ENCODE measurements at regions not wholly inside any gene's neighbourhood (a gene's known extent, or its start where the extent isn't known, plus 50 kb on each side); places are given as distances from the start of the nearest gene placed in this dataset.

DNA sequence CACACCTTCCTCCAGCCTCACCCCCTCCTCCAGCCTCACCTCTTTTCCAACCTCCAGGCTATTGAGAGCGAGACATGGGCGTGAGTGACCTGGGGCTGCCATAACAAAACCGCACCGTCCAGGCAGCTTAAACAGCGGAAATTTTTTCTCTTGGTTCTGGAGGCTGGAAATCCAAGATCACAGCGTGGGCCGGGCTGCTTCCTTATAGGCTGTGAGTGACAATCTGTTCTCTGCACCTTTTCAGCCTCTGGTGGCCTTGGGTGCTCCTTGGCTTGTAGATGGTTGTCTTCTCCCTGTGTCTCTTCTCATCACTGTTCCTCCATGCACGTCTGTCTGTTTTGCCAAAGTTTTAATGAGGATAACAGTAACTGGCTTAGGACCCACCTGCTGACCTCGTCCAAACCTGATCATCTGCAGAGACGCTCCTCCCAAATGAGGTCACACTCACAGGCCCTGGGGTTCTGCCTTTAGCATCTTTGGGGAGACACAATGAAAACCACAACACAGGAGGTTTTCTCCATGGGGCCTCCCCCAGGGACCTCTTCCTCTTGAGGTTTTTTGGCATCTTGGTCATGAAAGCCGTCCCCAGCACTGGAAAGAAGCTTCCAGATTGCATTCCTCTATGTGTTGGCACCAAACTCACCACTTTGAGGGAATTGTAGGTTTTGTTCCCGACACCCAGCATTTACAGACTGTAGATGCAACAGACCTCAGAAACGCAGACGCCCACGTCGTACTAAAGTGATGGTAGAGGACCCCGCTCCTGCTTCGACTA lies 878.1 kb downstream of the BRD1 start:
- no peak for TF ChIP-seq EP300 (IDR thresholded peaks at IDR 0.05)
- TF ChIP-seq, protein P1, sequence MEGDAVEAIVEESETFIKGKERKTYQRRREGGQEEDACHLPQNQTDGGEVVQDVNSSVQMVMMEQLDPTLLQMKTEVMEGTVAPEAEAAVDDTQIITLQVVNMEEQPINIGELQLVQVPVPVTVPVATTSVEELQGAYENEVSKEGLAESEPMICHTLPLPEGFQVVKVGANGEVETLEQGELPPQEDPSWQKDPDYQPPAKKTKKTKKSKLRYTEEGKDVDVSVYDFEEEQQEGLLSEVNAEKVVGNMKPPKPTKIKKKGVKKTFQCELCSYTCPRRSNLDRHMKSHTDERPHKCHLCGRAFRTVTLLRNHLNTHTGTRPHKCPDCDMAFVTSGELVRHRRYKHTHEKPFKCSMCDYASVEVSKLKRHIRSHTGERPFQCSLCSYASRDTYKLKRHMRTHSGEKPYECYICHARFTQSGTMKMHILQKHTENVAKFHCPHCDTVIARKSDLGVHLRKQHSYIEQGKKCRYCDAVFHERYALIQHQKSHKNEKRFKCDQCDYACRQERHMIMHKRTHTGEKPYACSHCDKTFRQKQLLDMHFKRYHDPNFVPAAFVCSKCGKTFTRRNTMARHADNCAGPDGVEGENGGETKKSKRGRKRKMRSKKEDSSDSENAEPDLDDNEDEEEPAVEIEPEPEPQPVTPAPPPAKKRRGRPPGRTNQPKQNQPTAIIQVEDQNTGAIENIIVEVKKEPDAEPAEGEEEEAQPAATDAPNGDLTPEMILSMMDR (IDR thresholded peaks at IDR 0.05), result no peak
- no peak for TF ChIP-seq POLR2A (IDR thresholded peaks at IDR 0.05)

Data from tibial nerve (tissue), 4 donors.